Kidney (tissue), 13 donors: ENCODE measurements at regions not wholly inside any gene's neighbourhood (a gene's known extent, or its start where the extent isn't known, plus 50 kb on each side); places are given as distances from the start of the nearest gene placed in this dataset.

Experiments
- DNase-seq, 5 donors: peaks; one replicate each; pipeline ENCODE4 v3.0.0-alpha.2; 2013 to 2020
- FAIRE-seq: peaks from 2 replicates; lab custom pipeline; 2012; peaks lifted over from hg19 to GRCh38; lab: Jason Lieb, UNC
- H3K27ac ChIP-seq, 2 donors: one replicate each; pipeline ENCODE4 v1.7.0; 2013; ENCODE audit warnings: low read depth in 2 of 2, low read length in 2 of 2, inconsistent platforms in 1 of 2
- H3K27me3 ChIP-seq: one replicate; pipeline ENCODE4 v1.7.1; 2013; ENCODE audit warnings: low read length, inconsistent platforms; ENCODE audit not compliant: control insufficient read depth, insufficient read depth
- H3K36me3 ChIP-seq, 3 donors: one replicate each; pipeline versions ENCODE4 v1.7.0 to v1.7.1; 2013; ENCODE audit warnings: low read length in 3 of 3, control low read depth in 1 of 3, inconsistent platforms in 1 of 3; ENCODE audit not compliant: insufficient read depth in 3 of 3, control insufficient read depth in 2 of 3
- H3K4me1 ChIP-seq, 3 donors: one replicate each; pipeline versions ENCODE4 v1.7.0 to v1.7.1; 2013; ENCODE audit warnings: low read length in 3 of 3, inconsistent platforms in 1 of 3, low read depth in 1 of 3; ENCODE audit not compliant: control insufficient read depth in 2 of 3, insufficient read depth in 2 of 3
- H3K4me3 ChIP-seq, 3 donors: one replicate each; pipeline versions ENCODE4 v1.7.0 to v1.8.1; 2013; ENCODE audit warnings: low read length in 3 of 3, control low read depth in 1 of 3, inconsistent platforms in 1 of 3
- H3K9ac ChIP-seq, 3 donors: one replicate each; pipeline versions ENCODE4 v1.7.0 to v1.7.1; 2013; ENCODE audit warnings: low read length in 3 of 3, control low read depth in 1 of 3, inconsistent platforms in 1 of 3
- H3K9me3 ChIP-seq, 3 donors: one replicate each; pipeline versions ENCODE4 v1.7.0 to v1.7.1; 2013; ENCODE audit warnings: low read length in 3 of 3, control low read depth in 1 of 3, inconsistent platforms in 1 of 3; ENCODE audit not compliant: control insufficient read depth in 2 of 3, insufficient read depth in 1 of 3
- intact Hi-C: fragments of 100-400 bp; cut with DNase I; formaldehyde crosslinking; loops from one replicate; pipeline ENCODE4 v1.11.1; 2022
- TF ChIP-seq, protein P1 (sequence below): IDR thresholded peaks from 3 replicates; pipeline ENCODE4 v1.5.1; 2012; ENCODE audit warnings: mild to moderate bottlenecking, moderate library complexity, borderline replicate concordance; ENCODE audit not compliant: insufficient read depth; ENCODE audit errors: extremely low read depth
- donor health status: control.
- donor health status: control.
- donor health status: control.
- donor health status: control.
- donor health status: control.
- donor health status: DM: yes; HTN: yes; CAD: no.
- donor health status: Normal renal cell carcinoma (clear cell type).

DNA sequence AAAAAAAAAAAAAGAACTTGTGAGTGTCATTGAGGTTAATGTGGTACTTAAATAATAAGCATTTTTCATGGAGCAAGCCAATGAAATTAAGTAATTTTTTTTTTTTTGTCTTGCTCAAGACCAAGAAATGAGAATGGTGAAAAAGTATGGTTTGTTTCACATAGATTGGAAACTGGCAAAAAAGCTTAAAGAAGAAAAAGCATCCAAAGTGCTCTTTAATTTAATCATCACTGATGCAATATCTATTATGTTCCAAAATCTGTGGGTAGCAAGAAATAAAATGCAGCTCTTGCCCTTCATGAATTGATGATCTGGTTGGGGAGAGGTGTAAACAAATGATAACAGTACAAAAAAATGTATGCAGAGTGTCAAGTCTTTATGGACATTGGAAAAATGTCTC is 980.6 kb downstream of the REEP3 start:
- TF ChIP-seq, protein P1, sequence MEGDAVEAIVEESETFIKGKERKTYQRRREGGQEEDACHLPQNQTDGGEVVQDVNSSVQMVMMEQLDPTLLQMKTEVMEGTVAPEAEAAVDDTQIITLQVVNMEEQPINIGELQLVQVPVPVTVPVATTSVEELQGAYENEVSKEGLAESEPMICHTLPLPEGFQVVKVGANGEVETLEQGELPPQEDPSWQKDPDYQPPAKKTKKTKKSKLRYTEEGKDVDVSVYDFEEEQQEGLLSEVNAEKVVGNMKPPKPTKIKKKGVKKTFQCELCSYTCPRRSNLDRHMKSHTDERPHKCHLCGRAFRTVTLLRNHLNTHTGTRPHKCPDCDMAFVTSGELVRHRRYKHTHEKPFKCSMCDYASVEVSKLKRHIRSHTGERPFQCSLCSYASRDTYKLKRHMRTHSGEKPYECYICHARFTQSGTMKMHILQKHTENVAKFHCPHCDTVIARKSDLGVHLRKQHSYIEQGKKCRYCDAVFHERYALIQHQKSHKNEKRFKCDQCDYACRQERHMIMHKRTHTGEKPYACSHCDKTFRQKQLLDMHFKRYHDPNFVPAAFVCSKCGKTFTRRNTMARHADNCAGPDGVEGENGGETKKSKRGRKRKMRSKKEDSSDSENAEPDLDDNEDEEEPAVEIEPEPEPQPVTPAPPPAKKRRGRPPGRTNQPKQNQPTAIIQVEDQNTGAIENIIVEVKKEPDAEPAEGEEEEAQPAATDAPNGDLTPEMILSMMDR: no peak
- H3K4me3 ChIP-seq: no peak overlapping the region
- no peak overlapping the region for H3K27ac ChIP-seq
- no peak overlapping the region for H3K9ac ChIP-seq
- no peaks in the 10 kb centered on the region for H3K36me3 ChIP-seq
- no peaks in the 10 kb centered on the region for H3K27me3 ChIP-seq
- no peaks in the 10 kb centered on the region for H3K4me1 ChIP-seq
- DNase-seq (no peak), FAIRE-seq (no peak)
- intact Hi-C loops: no loop called here
- H3K9me3 ChIP-seq: no peaks in the 10 kb centered on the region

DNA sequence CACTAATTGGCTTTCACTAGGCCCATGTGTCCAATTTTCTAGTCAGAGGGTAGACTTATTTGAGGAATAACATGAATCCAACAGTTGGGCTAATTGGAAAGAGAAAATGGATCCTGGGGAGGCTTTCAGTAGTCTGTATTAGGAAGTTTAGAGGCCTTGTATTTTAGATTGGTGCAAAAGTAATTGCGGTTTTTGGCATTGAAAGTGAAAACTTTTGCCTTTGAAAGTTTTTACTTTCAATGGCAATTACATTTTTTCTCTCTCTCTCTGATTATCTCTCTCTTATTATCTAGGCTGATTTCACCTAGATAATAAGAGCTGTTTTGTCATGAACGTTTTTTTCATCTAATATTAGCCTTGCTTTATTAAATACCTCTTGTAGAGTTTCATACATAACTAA is 981.7 kb downstream of the REEP3 start:
- Histone ChIP-seq H3K4me1 (no peaks in the 10 kb centered on the region), H3K27ac (no peak overlapping the region), H3K4me3 (no peak overlapping the region), H3K27me3 (no peaks in the 10 kb centered on the region), H3K9me3 (no peaks in the 10 kb centered on the region), H3K36me3 (no peaks in the 10 kb centered on the region), H3K9ac (no peak overlapping the region)
- FAIRE-seq: no peak
- TF ChIP-seq, protein P1: no peak
- DNase-seq: no peak
- intact Hi-C loops: no loop called here

DNA sequence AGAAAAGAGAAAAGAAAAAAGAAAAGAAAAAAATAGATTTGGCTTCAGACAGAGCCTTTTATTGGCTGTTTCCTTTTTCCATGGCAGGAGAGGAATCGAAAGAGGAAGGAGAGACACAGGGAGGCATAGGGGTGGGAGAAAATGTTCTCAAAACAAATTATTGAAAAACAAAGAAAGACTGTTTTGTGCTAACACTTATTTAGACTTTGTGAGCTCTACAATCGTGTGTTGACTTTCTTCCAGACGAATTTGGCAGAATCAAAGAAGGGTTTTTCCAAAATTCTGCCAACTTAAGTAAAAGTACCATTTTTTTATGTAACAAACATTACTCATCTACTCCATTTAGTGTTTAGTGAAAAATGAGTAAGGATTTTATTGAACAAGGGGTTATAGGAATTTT is 982.2 kb downstream of the REEP3 start:
- TF ChIP-seq, protein P1: no peak
- DNase-seq (no peak), FAIRE-seq (no peak)
- no peak overlapping the region for H3K9ac ChIP-seq
- H3K36me3 ChIP-seq: no peaks in the 10 kb centered on the region
- H3K4me3 ChIP-seq: no peak overlapping the region
- no peaks in the 10 kb centered on the region for H3K9me3 ChIP-seq
- H3K27ac ChIP-seq: no peak overlapping the region
- no peaks in the 10 kb centered on the region for H3K4me1 ChIP-seq
- no peaks in the 10 kb centered on the region for H3K27me3 ChIP-seq
- intact Hi-C loops: no loop called here

DNA sequence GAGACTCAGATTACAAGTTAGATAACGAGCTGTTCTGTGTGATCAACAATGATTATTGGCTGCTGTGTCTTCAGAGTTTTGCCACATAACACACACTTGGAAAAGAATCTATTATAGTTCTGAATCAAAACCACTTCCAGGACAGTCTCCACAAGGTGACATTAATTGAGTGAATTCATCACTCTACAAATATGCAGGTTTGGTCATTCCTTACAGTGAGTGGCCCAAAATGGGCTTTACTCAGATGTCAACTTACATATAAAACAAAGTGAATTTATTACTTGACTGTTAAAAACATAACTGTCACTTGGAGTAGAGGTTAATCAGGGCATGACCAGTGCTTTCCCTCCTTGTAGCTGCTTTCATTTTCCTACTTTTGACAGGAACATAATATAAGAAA is 984.3 kb downstream of the REEP3 start:
- no peaks in the 10 kb centered on the region for H3K4me1 ChIP-seq
- FAIRE-seq (no peak), DNase-seq (no peak)
- no peak overlapping the region for H3K27ac ChIP-seq
- no peaks in the 10 kb centered on the region for H3K27me3 ChIP-seq
- intact Hi-C loops: no loop called here
- H3K9me3 ChIP-seq: no peaks in the 10 kb centered on the region
- no peak overlapping the region for H3K4me3 ChIP-seq
- H3K9ac ChIP-seq: no peak overlapping the region
- TF ChIP-seq, protein P1: no peak
- H3K36me3 ChIP-seq: no peaks in the 10 kb centered on the region
